HG02973 (cell line): ENCODE measurements at regions not wholly inside any gene's neighbourhood (a gene's known extent, or its start where the extent isn't known, plus 50 kb on each side); places are given as distances from the start of the nearest gene placed in this dataset.

Experiments
- ATAC-seq: cut with Tn5 transposase; IDR thresholded peaks from one replicate; pipeline ENCODE4 v1.9.1; 2021; ENCODE audit warnings: moderate library complexity; ENCODE audit not compliant: unreplicated experiment

GRCh38 chr11:15859411-15859810 is 496.9 kb downstream of the SOX6 start:
- ATAC-seq = no peak

GRCh38 chr11:15861256-15861655 is 495.1 kb downstream of the SOX6 start:
- no peak for ATAC-seq

- ATAC-seq = no peak
Observed at GRCh38 chr11:15863411-15863810, 492.9 kb downstream of the SOX6 start.

GRCh38 chr11:15864026-15864805 is 492.1 kb downstream of the SOX6 start:
- ATAC-seq = no peak

GRCh38 chr11:15865212-15865987 is 490.9 kb downstream of the SOX6 start:
- ATAC-seq = no peak

GRCh38 chr11:15867871-15868270 is 488.5 kb downstream of the SOX6 start:
- no peak for ATAC-seq

GRCh38 chr11:15870911-15871310 is 485.4 kb downstream of the SOX6 start:
- no peak for ATAC-seq

GRCh38 chr11:15871904-15872626 is 484.3 kb downstream of the SOX6 start:
- no peak for ATAC-seq

- ATAC-seq = no peak
Observed at GRCh38 chr11:15873501-15873900, 482.8 kb downstream of the SOX6 start.

GRCh38 chr11:15874704-15875103 is 481.6 kb downstream of the SOX6 start:
- ATAC-seq = no peak

GRCh38 chr11:15875393-15875792 is 481.0 kb downstream of the SOX6 start:
- ATAC-seq = no peak

GRCh38 chr11:15875943-15876342 is 480.4 kb downstream of the SOX6 start:
- ATAC-seq = no peak

GRCh38 chr11:15878756-15879155 is 477.6 kb downstream of the SOX6 start:
- ATAC-seq = no peak

- no peak for ATAC-seq
Observed at GRCh38 chr11:15880291-15880690, 476.1 kb downstream of the SOX6 start.

GRCh38 chr11:15882876-15883454 is 473.4 kb downstream of the SOX6 start:
- no peak for ATAC-seq

- no peak for ATAC-seq
Observed at GRCh38 chr11:15883455-15883920, 472.9 kb downstream of the SOX6 start.

- no peak for ATAC-seq
Observed at GRCh38 chr11:15884141-15884540, 472.2 kb downstream of the SOX6 start.

- ATAC-seq = no peak
Observed at GRCh38 chr11:15884777-15885540, 471.4 kb downstream of the SOX6 start.

- no peak for ATAC-seq
Observed at GRCh38 chr11:15885854-15886253, 470.5 kb downstream of the SOX6 start.

- no peak for ATAC-seq
Observed at GRCh38 chr11:15886299-15886698, 470.0 kb downstream of the SOX6 start.
